NCI-H146 treated with DMSO at 0.1 percent for 48 hours (cell line): ENCODE measurements at regions not wholly inside any gene's neighbourhood (a gene's known extent, or its start where the extent isn't known, plus 50 kb on each side); places are given as distances from the start of the nearest gene placed in this dataset.

Experiments
- DNase-seq: peaks from one replicate; lab custom pipeline; 2025; ENCODE audit not compliant: unreplicated experiment; lab: John Stamatoyannopoulos, UW

DNA sequence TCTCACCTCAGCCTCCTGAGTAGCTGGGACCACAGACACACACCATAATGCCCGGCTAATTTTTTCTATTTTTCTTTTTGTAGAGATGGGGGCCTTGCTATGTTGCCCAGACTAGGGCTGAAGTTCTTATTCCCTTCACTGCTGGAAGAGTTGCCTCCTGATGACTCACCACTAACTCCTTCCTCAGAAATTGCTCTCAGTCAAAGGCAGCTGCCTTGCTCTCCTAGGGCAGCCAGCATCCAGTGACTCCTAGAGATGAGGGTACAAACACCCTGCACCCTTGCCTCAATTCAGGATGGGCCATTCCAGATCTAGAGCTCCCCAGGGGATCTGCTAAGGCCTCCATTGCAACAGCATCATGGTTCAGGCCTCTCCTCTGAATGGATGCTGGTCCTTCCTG, 54.0 kb upstream of the RASSF8 start:
- no peak for DNase-seq

GRCh38 chr12:25906651-25907340, 51.7 kb upstream of the RASSF8 start:
- DNase-seq, result no peak
